ENCODE measurements at regions not wholly inside any gene's neighbourhood (a gene's known extent, or its start where the extent isn't known, plus 50 kb on each side); places are given as distances from the start of the nearest gene placed in this dataset.

DNA sequence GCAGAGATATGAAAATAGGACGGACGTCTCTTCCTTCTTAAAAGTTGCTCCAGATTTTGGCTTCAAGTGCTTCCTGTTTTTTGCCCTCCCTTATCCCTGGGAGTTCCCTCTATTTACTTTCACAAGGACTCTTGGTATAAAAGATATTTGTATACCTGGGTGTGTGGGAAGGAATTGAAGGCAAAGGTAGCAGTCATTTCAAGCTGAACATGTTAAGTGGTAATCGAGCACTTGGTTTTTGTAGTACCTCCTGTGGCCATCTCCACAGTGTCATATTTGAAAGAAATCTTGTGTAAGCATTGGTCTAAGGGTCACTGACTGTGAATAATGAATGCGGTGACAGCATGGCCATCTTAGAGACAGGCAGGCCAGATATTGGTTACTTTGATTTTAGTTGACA, 593.6 kb downstream of the MTRR start:
- Histone ChIP-seq H3K27me3 (ENCODE audit: control insufficient read depth, insufficient read depth, low read length) (no peaks in the 10 kb centered on the region), H3K9ac (ENCODE audit: low read depth, low read length) (no peak overlapping the region), H3K4me1 (ENCODE audit: control insufficient read depth, insufficient read depth, low read length) (no peaks in the 10 kb centered on the region), H3K9me3 (ENCODE audit: control insufficient read depth, insufficient read depth, low read length) (no peaks in the 10 kb centered on the region), H3K27ac (ENCODE audit: low read depth, low read length) (no peak overlapping the region), H3K36me3 (ENCODE audit: control insufficient read depth, insufficient read depth, low read length) (peaks cover 12% of the 10 kb centered on the region; the same call in 1 of the 2 replicates), H3K4me3 (ENCODE audit: low read depth, low read length) (no peak overlapping the region)

DNA sequence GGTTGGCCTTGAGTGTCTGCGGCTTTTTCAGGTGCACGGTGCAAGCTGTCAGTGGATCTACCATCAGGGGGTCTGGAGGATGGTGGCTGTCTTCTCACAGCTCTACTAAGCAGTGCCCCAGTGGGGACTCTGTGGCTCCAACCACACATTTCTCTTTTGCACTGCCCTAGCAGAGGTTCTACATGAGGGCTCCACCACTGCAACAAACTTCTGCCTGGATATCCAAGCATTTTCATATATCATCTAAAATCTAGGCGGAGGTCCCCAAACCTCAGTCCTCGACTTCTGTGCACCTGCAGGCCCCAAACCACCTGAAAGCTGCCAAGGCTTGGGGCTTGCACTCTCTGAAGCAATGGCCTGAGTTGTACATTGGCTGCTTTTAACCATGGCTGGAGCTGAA, 601.5 kb downstream of the MTRR start:
- Histone ChIP-seq H3K27me3 (ENCODE audit: control insufficient read depth, insufficient read depth, low read length) (no peaks in the 10 kb centered on the region), H3K36me3 (ENCODE audit: control insufficient read depth, insufficient read depth, low read length) (no peaks in the 10 kb centered on the region), H3K4me3 (ENCODE audit: low read depth, low read length) (no peak overlapping the region), H3K4me1 (ENCODE audit: control insufficient read depth, insufficient read depth, low read length) (0 out of 2 replicates have a peak, but pooled peaks cover 5% of the 10 kb centered on the region), H3K27ac (ENCODE audit: low read depth, low read length) (no peak overlapping the region), H3K9ac (ENCODE audit: low read depth, low read length) (no peak overlapping the region), H3K9me3 (ENCODE audit: control insufficient read depth, insufficient read depth, low read length) (peaks cover 39% of the 10 kb centered on the region)

DNA sequence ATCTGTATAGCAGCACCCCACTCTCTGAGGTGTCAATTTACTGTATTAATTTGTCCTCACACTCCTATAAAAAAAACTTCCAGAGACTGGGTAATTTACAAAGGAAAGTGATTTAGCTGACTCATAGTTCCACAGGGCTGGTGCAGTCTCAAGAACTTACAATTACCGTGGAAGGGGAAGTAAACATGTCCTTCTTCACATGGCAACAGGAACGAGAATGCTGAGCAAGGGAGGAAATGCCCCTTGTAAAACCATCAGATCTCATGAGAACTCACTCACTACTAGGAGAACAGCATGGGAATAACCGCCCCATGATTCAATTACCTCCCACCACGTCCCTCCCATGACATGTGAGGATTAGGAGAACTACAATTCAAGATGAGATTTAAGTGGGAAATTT, 602.6 kb downstream of the MTRR start:
- no peak overlapping the region for H3K9ac ChIP-seq (ENCODE audit: low read depth, low read length)

DNA sequence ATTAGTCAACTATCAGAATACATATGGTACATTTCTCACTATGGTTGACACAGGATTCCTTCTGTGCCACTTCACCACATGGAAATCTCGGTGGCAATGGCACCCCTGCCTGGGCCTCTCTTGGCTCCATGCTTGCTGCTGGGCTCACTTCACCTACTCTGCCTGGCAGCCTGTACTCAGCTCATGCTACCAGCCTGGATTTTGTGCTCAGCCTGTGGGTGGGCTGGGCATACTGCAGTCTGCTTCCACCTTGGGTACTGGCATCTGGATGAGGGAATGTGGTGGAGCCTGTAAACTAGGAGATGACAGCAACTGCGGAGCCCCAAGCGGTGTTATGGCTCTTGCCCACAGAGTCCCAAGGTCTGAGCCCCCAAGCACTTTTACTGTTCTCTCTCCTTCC, 604.1 kb downstream of the MTRR start:
- H3K9me3 ChIP-seq (ENCODE audit: control insufficient read depth, insufficient read depth, low read length), result peaks cover 39% of the 10 kb centered on the region
- H3K27ac ChIP-seq (ENCODE audit: low read depth, low read length), result no peak overlapping the region
- no peaks in the 10 kb centered on the region for H3K36me3 ChIP-seq (ENCODE audit: control insufficient read depth, insufficient read depth, low read length)
- H3K27me3 ChIP-seq (ENCODE audit: control insufficient read depth, insufficient read depth, low read length), result no peaks in the 10 kb centered on the region
- 0 out of 2 replicates have a peak, but pooled peaks cover 5% of the 10 kb centered on the region for H3K4me1 ChIP-seq (ENCODE audit: control insufficient read depth, insufficient read depth, low read length)
- H3K9ac ChIP-seq (ENCODE audit: low read depth, low read length), result no peak overlapping the region
- no peak overlapping the region for H3K4me3 ChIP-seq (ENCODE audit: low read depth, low read length)

More for the DNA sequence above, 602.6 kb downstream of the MTRR start:
- no peaks in the 10 kb centered on the region for H3K36me3 ChIP-seq (ENCODE audit: control insufficient read depth, insufficient read depth, low read length)
- H3K4me1 ChIP-seq (ENCODE audit: control insufficient read depth, insufficient read depth, low read length), result 0 out of 2 replicates have a peak, but pooled peaks cover 5% of the 10 kb centered on the region
- no peaks in the 10 kb centered on the region for H3K27me3 ChIP-seq (ENCODE audit: control insufficient read depth, insufficient read depth, low read length)
- no peak overlapping the region for H3K4me3 ChIP-seq (ENCODE audit: low read depth, low read length)
- H3K9me3 ChIP-seq (ENCODE audit: control insufficient read depth, insufficient read depth, low read length), result peaks cover 39% of the 10 kb centered on the region
- H3K27ac ChIP-seq (ENCODE audit: low read depth, low read length), result no peak overlapping the region

DNA sequence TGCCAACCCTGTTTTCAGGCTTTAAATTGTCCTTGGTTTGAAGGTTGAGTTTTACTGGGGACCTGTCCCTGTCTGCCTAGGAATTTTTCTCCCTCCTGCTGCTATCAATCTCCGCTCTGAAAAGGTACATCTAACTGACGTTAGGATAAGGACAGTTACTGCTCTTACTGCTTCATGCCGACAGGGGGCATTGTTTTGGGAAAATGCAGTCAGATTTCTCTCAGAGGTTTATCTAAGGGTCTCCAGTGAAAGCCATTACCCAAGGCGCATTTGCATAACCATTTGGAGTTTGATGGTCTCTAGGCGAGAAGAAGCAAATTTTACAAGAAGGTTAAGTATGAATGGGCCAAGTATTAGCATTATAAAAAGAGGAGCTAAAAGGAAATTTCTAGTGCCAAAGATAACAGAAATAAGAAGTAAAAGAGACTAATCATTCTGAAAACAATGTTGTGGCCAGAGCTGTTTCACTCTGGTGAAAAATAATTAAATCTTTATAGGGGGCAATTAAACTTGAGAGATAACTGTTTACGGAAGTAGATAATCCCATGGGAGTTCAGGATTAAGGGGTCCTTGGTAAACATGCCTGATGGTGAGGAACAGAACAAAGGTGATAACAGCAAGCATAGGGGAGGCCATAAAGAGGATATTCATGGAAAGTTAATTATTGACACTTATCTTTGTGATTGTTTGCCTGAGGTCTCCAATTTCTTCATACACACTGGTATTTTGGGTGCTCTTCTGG, 605.0 kb downstream of the MTRR start:
- no peaks in the 10 kb centered on the region for H3K27me3 ChIP-seq (ENCODE audit: control insufficient read depth, insufficient read depth, low read length)
- no peak overlapping the region for H3K4me3 ChIP-seq (ENCODE audit: low read depth, low read length)
- no peak overlapping the region for H3K27ac ChIP-seq (ENCODE audit: low read depth, low read length)
- H3K9ac ChIP-seq (ENCODE audit: low read depth, low read length), result no peak overlapping the region
- H3K9me3 ChIP-seq (ENCODE audit: control insufficient read depth, insufficient read depth, low read length), result peaks cover 31% of the 10 kb centered on the region
- no peaks in the 10 kb centered on the region for H3K36me3 ChIP-seq (ENCODE audit: control insufficient read depth, insufficient read depth, low read length)
- H3K4me1 ChIP-seq (ENCODE audit: control insufficient read depth, insufficient read depth, low read length), result 0 out of 2 replicates have a peak, but pooled peaks cover 5% of the 10 kb centered on the region

DNA sequence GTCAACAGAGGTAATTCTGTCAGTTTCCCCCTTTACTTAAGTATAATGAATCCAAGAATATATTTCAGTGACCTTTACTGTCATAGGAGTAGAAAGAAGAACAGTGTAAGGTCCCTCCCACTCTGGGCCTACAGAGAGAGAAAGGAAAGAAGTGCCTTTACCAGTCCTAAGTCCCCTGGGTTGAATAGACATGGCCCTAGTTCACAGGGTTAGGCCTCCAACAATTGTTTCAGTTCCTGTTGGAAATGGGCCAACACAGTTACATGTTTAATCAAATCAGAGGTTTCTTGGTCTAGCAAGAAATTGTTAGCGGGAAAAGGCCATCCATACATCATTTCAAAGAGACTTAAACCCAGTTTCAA, 605.6 kb downstream of the MTRR start:
- no peaks in the 10 kb centered on the region for H3K27me3 ChIP-seq (ENCODE audit: control insufficient read depth, insufficient read depth, low read length)
- H3K4me1 ChIP-seq (ENCODE audit: control insufficient read depth, insufficient read depth, low read length), result 0 out of 2 replicates have a peak, but pooled peaks cover 5% of the 10 kb centered on the region
- H3K9ac ChIP-seq (ENCODE audit: low read depth, low read length), result no peak overlapping the region
- no peak overlapping the region for H3K4me3 ChIP-seq (ENCODE audit: low read depth, low read length)
- no peaks in the 10 kb centered on the region for H3K36me3 ChIP-seq (ENCODE audit: control insufficient read depth, insufficient read depth, low read length)
- peaks cover 26% of the 10 kb centered on the region for H3K9me3 ChIP-seq (ENCODE audit: control insufficient read depth, insufficient read depth, low read length)
- H3K27ac ChIP-seq (ENCODE audit: low read depth, low read length), result no peak overlapping the region

DNA sequence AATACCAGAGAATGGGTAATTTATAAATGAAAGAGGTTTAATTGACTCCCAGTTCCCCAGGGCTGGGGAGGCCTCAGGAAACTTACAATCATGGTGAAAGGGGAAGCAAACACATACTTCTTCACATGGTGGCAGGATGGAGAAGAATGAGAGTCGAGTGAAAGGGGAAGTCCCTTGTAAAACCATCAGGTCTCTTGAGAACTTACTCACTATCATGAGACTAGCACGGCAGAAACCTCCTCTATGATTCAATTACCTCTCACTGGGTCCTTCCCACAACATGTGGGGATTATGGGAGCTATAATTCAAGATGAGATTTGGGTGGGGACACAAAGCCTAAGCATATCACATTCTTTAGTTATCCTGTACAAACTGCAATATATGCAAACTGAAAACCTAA, 609.4 kb downstream of the MTRR start:
- H3K9ac ChIP-seq (ENCODE audit: low read depth, low read length), result no peak overlapping the region
- H3K36me3 ChIP-seq (ENCODE audit: control insufficient read depth, insufficient read depth, low read length), result no peaks in the 10 kb centered on the region
- no peak overlapping the region for H3K27ac ChIP-seq (ENCODE audit: low read depth, low read length)
- no peaks in the 10 kb centered on the region; the same call in 1 of the 2 replicates for H3K9me3 ChIP-seq (ENCODE audit: control insufficient read depth, insufficient read depth, low read length)
- 0 out of 2 replicates have a peak, but pooled peaks cover 5% of the 10 kb centered on the region for H3K4me1 ChIP-seq (ENCODE audit: control insufficient read depth, insufficient read depth, low read length)
- no peak overlapping the region for H3K4me3 ChIP-seq (ENCODE audit: low read depth, low read length)
- H3K27me3 ChIP-seq (ENCODE audit: control insufficient read depth, insufficient read depth, low read length), result no peaks in the 10 kb centered on the region

DNA sequence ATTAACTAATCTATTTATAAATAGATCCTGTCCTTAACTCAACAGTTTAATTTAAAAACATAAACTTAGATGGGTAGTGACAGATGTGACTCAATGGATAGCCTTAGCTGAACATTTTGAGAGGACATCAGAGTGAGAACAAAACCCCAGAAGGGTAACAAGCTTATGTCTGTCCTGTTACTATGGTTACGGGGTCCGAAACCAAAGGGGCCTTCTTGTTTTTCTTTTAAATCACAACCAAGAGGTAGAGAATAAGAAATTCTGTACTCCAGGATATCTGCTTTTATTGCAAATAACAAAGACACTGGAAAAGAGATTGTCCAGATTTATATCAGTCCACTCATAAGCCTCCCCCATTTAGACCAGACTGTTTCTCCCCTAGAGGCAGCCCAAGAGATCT, 612.1 kb downstream of the MTRR start:
- no peaks in the 10 kb centered on the region for H3K4me1 ChIP-seq (ENCODE audit: control insufficient read depth, insufficient read depth, low read length)
- H3K9me3 ChIP-seq (ENCODE audit: control insufficient read depth, insufficient read depth, low read length), result no peaks in the 10 kb centered on the region; the same call in 1 of the 2 replicates
- no peak overlapping the region for H3K9ac ChIP-seq (ENCODE audit: low read depth, low read length)
- H3K27me3 ChIP-seq (ENCODE audit: control insufficient read depth, insufficient read depth, low read length), result no peaks in the 10 kb centered on the region
- no peak overlapping the region for H3K4me3 ChIP-seq (ENCODE audit: low read depth, low read length)
- no peak overlapping the region for H3K27ac ChIP-seq (ENCODE audit: low read depth, low read length)
- no peaks in the 10 kb centered on the region for H3K36me3 ChIP-seq (ENCODE audit: control insufficient read depth, insufficient read depth, low read length)

DNA sequence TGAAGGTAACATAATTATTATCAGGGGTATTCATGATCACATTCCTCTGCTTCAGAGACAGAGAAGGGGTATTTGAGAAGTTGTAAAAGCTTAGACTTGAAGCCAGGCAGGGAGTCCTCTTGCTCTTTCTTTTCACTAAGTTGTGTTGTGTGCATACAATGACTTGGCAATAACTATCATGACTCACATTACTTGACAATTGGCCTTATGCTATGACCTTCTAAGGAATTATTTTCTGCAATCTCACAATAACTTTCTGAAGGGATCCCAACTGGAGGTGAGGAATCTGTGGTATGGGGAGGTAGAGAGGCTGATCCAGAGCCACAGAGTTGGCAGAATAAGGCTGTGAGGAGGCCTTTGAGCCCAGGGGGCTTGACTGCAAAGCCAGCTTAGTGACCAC, 622.3 kb downstream of the MTRR start:
- no peak overlapping the region for H3K4me3 ChIP-seq (ENCODE audit: low read depth, low read length)
- no peaks in the 10 kb centered on the region for H3K4me1 ChIP-seq (ENCODE audit: control insufficient read depth, insufficient read depth, low read length)
- H3K9me3 ChIP-seq (ENCODE audit: control insufficient read depth, insufficient read depth, low read length), result peaks cover 10% of the 10 kb centered on the region; the same call in 1 of the 2 replicates
- H3K36me3 ChIP-seq (ENCODE audit: control insufficient read depth, insufficient read depth, low read length), result no peaks in the 10 kb centered on the region
- no peaks in the 10 kb centered on the region for H3K27me3 ChIP-seq (ENCODE audit: control insufficient read depth, insufficient read depth, low read length)
- no peak overlapping the region for H3K9ac ChIP-seq (ENCODE audit: low read depth, low read length)
- no peak overlapping the region for H3K27ac ChIP-seq (ENCODE audit: low read depth, low read length)

DNA sequence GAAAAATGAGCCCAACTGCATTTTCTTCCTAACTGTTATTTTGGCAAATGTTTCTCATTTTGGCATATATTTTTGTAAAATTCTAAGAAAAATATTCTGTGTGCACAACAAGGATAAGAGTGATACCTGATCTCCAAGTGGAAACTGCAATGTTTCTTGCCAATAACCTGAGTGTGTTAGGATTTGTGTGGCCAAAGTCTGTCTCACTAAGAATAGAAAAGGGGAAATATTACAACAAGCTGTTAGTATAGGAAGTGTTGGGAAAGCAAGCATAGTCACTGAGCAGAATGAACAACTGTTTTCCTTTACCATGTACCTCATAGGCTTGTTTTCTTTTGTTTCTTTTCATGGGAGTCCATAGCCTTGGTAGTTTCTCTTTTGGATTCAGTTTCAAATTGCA, 624.2 kb downstream of the MTRR start:
- no peaks in the 10 kb centered on the region for H3K36me3 ChIP-seq (ENCODE audit: control insufficient read depth, insufficient read depth, low read length)
- H3K27ac ChIP-seq (ENCODE audit: low read depth, low read length), result no peak overlapping the region
- no peak overlapping the region for H3K4me3 ChIP-seq (ENCODE audit: low read depth, low read length)
- H3K27me3 ChIP-seq (ENCODE audit: control insufficient read depth, insufficient read depth, low read length), result no peaks in the 10 kb centered on the region
- no peaks in the 10 kb centered on the region for H3K4me1 ChIP-seq (ENCODE audit: control insufficient read depth, insufficient read depth, low read length)
- peaks cover 14% of the 10 kb centered on the region; the same call in 1 of the 2 replicates for H3K9me3 ChIP-seq (ENCODE audit: control insufficient read depth, insufficient read depth, low read length)
- no peak overlapping the region for H3K9ac ChIP-seq (ENCODE audit: low read depth, low read length)

DNA sequence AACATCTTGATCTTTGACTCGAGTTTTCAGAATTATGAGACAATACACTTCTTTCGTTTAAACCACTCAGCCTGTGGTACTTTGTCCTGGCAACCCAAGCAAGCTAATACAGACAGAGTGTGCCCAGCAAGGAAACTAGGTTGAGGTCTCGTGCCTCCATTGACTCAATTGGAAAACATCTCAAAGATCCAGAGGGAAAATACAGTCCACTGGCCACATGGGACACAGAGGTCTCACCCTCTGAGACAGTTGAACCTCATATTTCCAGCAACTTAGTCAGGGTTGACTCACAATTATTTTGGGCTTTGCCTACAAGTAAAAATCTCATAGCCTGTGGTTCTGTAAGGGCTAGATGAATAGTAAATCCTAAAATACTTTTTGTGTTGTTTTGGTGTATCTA, 631.5 kb downstream of the MTRR start:
- H3K27ac ChIP-seq (ENCODE audit: low read depth, low read length), result no peak overlapping the region
- peaks cover 9% of the 10 kb centered on the region for H3K9me3 ChIP-seq (ENCODE audit: control insufficient read depth, insufficient read depth, low read length)

More for the DNA sequence above, 631.5 kb downstream of the MTRR start:
- Histone ChIP-seq H3K27me3 (ENCODE audit: control insufficient read depth, insufficient read depth, low read length) (no peaks in the 10 kb centered on the region), H3K4me3 (ENCODE audit: low read depth, low read length) (no peak overlapping the region), H3K4me1 (ENCODE audit: control insufficient read depth, insufficient read depth, low read length) (no peaks in the 10 kb centered on the region), H3K36me3 (ENCODE audit: control insufficient read depth, insufficient read depth, low read length) (no peaks in the 10 kb centered on the region), H3K9ac (ENCODE audit: low read depth, low read length) (no peak overlapping the region)
